ENCODE measurements at regions not wholly inside any gene's neighbourhood (a gene's known extent, or its start where the extent isn't known, plus 50 kb on each side); places are given as distances from the start of the nearest gene placed in this dataset.

DNA sequence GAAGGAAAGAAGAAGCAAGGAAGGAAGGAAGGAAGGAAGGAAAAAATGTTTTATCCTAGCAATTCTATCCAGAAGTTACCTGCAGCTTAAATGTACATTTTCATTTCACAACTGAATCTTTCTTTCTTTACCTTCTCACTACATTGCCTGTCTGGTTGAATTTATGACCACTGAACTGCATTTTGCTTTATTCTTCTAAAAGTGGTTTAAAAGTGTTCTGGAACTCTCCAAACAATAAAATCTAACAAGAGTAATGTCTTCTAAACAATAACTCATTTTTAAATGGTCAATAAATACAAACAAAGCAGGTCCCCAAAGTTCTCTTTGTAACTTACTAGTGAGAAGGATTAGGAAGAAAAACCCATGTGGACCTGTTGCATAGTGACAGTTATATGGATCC is 587.5 kb upstream of the NEGR1 start:
- FAIRE-seq, result no peak
- POLR2A ChIA-PET, result no interaction called here
- H3K27ac ChIP-seq, result no peak overlapping the region
- H3K4me1 ChIP-seq, result no peaks in the 10 kb centered on the region
- no peak overlapping the region for H3K4me3 ChIP-seq
- TF ChIP-seq FOSL2 (IDR thresholded peaks at IDR 0.05) (no peak), FOSL2 (CRISPR knock-in tag; IDR thresholded peaks at IDR 0.05) (no peak), POLR2AphosphoS2 (conservative IDR thresholded peaks at IDR 0.05; ENCODE audit: low read length) (no peak), EHF (CRISPR knock-in tag; IDR thresholded peaks at IDR 0.05) (no peak), JUNB (IDR thresholded peaks at IDR 0.05) (no peak), MAFK (IDR thresholded peaks at IDR 0.05; ENCODE audit: partially characterized antibody) (no peak), RNF2 (IDR thresholded peaks at IDR 0.05; ENCODE audit: borderline replicate concordance, low read depth) (no peak), HOXA7 (CRISPR knock-in tag; IDR thresholded peaks at IDR 0.05) (no peak), JUN (IDR thresholded peaks at IDR 0.05) (no peak), HEYL (CRISPR knock-in tag; IDR thresholded peaks at IDR 0.05) (no peak), ZNF302 (CRISPR knock-in tag; IDR thresholded peaks at IDR 0.05) (no peak), RARB (CRISPR knock-in tag; IDR thresholded peaks at IDR 0.05) (no peak), ZSCAN20 (CRISPR knock-in tag; IDR thresholded peaks at IDR 0.05) (no peak), POLR2A (IDR thresholded peaks at IDR 0.05; ENCODE audit: low read length) (no peak), MYC (IDR thresholded peaks at IDR 0.05; ENCODE audit: borderline replicate concordance, low read length) (no peak), TFCP2L1 (CRISPR knock-in tag; IDR thresholded peaks at IDR 0.05) (no peak)
- TF ChIP-seq, protein P1, sequence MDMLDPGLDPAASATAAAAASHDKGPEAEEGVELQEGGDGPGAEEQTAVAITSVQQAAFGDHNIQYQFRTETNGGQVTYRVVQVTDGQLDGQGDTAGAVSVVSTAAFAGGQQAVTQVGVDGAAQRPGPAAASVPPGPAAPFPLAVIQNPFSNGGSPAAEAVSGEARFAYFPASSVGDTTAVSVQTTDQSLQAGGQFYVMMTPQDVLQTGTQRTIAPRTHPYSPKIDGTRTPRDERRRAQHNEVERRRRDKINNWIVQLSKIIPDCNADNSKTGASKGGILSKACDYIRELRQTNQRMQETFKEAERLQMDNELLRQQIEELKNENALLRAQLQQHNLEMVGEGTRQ (IDR thresholded peaks at IDR 0.05), result no peak
- TF ChIP-seq, protein P2, sequence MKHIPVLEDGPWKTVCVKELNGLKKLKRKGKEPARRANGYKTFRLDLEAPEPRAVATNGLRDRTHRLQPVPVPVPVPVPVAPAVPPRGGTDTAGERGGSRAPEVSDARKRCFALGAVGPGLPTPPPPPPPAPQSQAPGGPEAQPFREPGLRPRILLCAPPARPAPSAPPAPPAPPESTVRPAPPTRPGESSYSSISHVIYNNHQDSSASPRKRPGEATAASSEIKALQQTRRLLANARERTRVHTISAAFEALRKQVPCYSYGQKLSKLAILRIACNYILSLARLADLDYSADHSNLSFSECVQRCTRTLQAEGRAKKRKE (CRISPR knock-in tag; IDR thresholded peaks at IDR 0.05; ENCODE audit: low read depth), result no peak
- TF ChIP-seq, protein P3, sequence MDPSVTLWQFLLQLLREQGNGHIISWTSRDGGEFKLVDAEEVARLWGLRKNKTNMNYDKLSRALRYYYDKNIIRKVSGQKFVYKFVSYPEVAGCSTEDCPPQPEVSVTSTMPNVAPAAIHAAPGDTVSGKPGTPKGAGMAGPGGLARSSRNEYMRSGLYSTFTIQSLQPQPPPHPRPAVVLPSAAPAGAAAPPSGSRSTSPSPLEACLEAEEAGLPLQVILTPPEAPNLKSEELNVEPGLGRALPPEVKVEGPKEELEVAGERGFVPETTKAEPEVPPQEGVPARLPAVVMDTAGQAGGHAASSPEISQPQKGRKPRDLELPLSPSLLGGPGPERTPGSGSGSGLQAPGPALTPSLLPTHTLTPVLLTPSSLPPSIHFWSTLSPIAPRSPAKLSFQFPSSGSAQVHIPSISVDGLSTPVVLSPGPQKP (IDR thresholded peaks at IDR 0.05; ENCODE audit: low read depth, low read length), result no peak
- TF ChIP-seq, protein P4, sequence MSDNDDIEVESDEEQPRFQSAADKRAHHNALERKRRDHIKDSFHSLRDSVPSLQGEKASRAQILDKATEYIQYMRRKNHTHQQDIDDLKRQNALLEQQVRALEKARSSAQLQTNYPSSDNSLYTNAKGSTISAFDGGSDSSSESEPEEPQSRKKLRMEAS (IDR thresholded peaks at IDR 0.05), result no peak
- TF ChIP-seq, protein P5, sequence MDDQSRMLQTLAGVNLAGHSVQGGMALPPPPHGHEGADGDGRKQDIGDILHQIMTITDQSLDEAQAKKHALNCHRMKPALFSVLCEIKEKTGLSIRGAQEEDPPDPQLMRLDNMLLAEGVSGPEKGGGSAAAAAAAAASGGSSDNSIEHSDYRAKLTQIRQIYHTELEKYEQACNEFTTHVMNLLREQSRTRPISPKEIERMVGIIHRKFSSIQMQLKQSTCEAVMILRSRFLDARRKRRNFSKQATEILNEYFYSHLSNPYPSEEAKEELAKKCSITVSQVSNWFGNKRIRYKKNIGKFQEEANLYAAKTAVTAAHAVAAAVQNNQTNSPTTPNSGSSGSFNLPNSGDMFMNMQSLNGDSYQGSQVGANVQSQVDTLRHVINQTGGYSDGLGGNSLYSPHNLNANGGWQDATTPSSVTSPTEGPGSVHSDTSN (IDR thresholded peaks at IDR 0.05), result no peak
- DNase-seq (ENCODE audit: low read depth in 1 of 2, low spot score in 1 of 2), result no peak
- no peak overlapping the region for H3K4me2 ChIP-seq
- CTCF ChIA-PET, result no interaction called here
- no peaks in the 10 kb centered on the region for H3K9me3 ChIP-seq
- no peak for ATAC-seq

DNA sequence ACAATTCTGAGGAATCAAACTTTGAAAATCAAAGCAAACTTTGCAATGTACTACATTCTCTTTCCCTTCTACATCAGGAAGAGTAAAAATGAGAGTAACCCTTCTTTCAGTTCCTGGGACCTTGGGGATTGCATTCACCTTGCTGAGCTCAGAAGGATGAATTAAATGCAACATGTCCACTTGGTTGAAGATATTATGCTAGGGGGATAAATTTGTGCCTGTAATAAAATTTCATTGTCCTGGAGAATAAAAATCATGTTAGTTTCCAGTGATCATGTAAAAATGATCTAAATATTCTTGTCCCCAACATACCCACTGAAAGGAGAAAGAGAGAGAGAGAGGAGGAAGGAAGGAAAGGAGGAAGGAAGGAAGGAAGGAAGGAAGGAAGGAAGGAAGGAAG is 587.1 kb upstream of the NEGR1 start:
- FAIRE-seq, result no peak
- H3K4me1 ChIP-seq, result no peaks in the 10 kb centered on the region
- CTCF ChIA-PET, result no interaction called here

DNA sequence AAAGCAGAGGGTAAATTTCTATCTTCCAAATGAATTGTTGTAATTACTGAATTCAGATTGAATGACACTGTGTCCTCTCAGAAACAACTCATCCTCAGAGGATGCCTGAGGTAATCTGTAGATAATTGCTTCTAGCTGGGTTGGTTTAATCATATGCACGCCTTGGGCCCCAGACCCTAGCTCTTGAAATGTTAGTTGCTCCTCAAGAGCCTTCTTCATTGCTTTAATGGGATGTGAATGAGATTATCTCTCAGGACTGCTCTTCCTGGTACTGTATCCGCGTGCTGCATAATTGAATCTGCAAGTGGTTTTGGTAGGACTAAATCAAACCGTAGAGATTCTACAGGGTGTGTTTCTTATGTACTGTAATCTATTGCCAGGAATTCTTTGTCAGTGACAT is 569.3 kb upstream of the NEGR1 start:
- Histone ChIP-seq H3K27ac (no peak overlapping the region), H3K4me2 (no peak overlapping the region), H3K9me3 (no peaks in the 10 kb centered on the region), H3K4me1 (no peaks in the 10 kb centered on the region), H3K4me3 (no peak overlapping the region)
- TF ChIP-seq MYC (IDR thresholded peaks at IDR 0.05; ENCODE audit: borderline replicate concordance, low read length), result no peak
- no peak for TF ChIP-seq POLR2AphosphoS2 (conservative IDR thresholded peaks at IDR 0.05; ENCODE audit: low read length)
- no peak for TF ChIP-seq ZC3H11A (IDR thresholded peaks at IDR 0.05)
- no peak for TF ChIP-seq CBX2 (IDR thresholded peaks at IDR 0.05; ENCODE audit: borderline replicate concordance, low read depth)
- no peak for TF ChIP-seq FOSB (CRISPR knock-in tag; IDR thresholded peaks at IDR 0.05)
- no peak for TF ChIP-seq ZFP36 (IDR thresholded peaks at IDR 0.05; ENCODE audit: borderline replicate concordance, partially characterized antibody)
- TF ChIP-seq, protein P6, sequence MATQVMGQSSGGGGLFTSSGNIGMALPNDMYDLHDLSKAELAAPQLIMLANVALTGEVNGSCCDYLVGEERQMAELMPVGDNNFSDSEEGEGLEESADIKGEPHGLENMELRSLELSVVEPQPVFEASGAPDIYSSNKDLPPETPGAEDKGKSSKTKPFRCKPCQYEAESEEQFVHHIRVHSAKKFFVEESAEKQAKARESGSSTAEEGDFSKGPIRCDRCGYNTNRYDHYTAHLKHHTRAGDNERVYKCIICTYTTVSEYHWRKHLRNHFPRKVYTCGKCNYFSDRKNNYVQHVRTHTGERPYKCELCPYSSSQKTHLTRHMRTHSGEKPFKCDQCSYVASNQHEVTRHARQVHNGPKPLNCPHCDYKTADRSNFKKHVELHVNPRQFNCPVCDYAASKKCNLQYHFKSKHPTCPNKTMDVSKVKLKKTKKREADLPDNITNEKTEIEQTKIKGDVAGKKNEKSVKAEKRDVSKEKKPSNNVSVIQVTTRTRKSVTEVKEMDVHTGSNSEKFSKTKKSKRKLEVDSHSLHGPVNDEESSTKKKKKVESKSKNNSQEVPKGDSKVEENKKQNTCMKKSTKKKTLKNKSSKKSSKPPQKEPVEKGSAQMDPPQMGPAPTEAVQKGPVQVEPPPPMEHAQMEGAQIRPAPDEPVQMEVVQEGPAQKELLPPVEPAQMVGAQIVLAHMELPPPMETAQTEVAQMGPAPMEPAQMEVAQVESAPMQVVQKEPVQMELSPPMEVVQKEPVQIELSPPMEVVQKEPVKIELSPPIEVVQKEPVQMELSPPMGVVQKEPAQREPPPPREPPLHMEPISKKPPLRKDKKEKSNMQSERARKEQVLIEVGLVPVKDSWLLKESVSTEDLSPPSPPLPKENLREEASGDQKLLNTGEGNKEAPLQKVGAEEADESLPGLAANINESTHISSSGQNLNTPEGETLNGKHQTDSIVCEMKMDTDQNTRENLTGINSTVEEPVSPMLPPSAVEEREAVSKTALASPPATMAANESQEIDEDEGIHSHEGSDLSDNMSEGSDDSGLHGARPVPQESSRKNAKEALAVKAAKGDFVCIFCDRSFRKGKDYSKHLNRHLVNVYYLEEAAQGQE (IDR thresholded peaks at IDR 0.05), result no peak
- no peak for TF ChIP-seq NPAS2 (CRISPR knock-in tag; IDR thresholded peaks at IDR 0.05; ENCODE audit: borderline replicate concordance)
- no peak for TF ChIP-seq ZNF302 (CRISPR knock-in tag; IDR thresholded peaks at IDR 0.05)
- CTCF ChIA-PET, result no interaction called here
- WGBS (ENCODE audit: missing lambda C conversion rate), result 11% methylated on average over 4 of the region's 4 CpGs
- DNase-seq (ENCODE audit: low read depth in 1 of 2, low spot score in 1 of 2), result no peak
- ATAC-seq, result no peak
- POLR2A ChIA-PET, result no interaction called here
- FAIRE-seq, result no peak

More for the DNA sequence above, 587.1 kb upstream of the NEGR1 start:
- no peak for TF ChIP-seq EHMT2 (IDR thresholded peaks at IDR 0.05; ENCODE audit: low read depth)
- no peak for TF ChIP-seq SREBF2 (IDR thresholded peaks at IDR 0.05)
- no peak for TF ChIP-seq CEBPB (IDR thresholded peaks at IDR 0.05)
- TF ChIP-seq MAZ (IDR thresholded peaks at IDR 0.05; ENCODE audit: borderline replicate concordance, low read depth, low read length), result no peak
- TF ChIP-seq KDM5A (IDR thresholded peaks at IDR 0.05), result no peak
- no peak for TF ChIP-seq NPAS2 (CRISPR knock-in tag; IDR thresholded peaks at IDR 0.05; ENCODE audit: borderline replicate concordance)
- DNase-seq (ENCODE audit: low read depth in 1 of 2, low spot score in 1 of 2) (no peak), ATAC-seq (no peak)
- H3K4me2 ChIP-seq, result no peak overlapping the region
- H3K4me3 ChIP-seq, result no peak overlapping the region
- no peaks in the 10 kb centered on the region for H3K9me3 ChIP-seq
- H3K27ac ChIP-seq, result no peak overlapping the region
- POLR2A ChIA-PET, result no interaction called here
